ENCODE measurements at regions not wholly inside any gene's neighbourhood (a gene's known extent, or its start where the extent isn't known, plus 50 kb on each side); places are given as distances from the start of the nearest gene placed in this dataset.
"Not testable (repeated sequence)": the region's sequence is repeated elsewhere in the genome, so short reads cannot be mapped to it uniquely, and the experiment has no call there.

- H4K20me1 ChIP-seq (replicated peaks; ENCODE audit: control insufficient read depth, extremely low read depth, insufficient read depth, low read length); H3K9me1 ChIP-seq (replicated peaks; ENCODE audit: control insufficient read depth, extremely low read depth, insufficient read depth, low read length); FAIRE-seq; DNase-seq (ENCODE audit: low read depth, low spot score); H2AFZ ChIP-seq (ENCODE audit: low read depth, low read length); intact Hi-C loops (cut with micrococcal nuclease); H3K4me3 ChIP-seq (replicated peaks in 1 of 3; ENCODE audit: insufficient read depth in 1 of 3, low read depth in 1 of 3, low read length in 3 of 3); BruUV-seq (replicated peaks); H3K36me3 ChIP-seq (ENCODE audit: control insufficient read depth in 2 of 2, extremely low read depth in 1 of 2, insufficient read depth in 2 of 2, low read length in 2 of 2); H3K4me1 ChIP-seq (ENCODE audit: control insufficient read depth, extremely low read depth, insufficient read depth, low read length); H3K9me3 ChIP-seq (replicated peaks; ENCODE audit: control insufficient read depth, insufficient read depth, low read length); H3K27me3 ChIP-seq (ENCODE audit: control insufficient read depth in 2 of 2, insufficient read depth in 2 of 2, low read length in 2 of 2); H3K79me2 ChIP-seq (ENCODE audit: control insufficient read depth, insufficient read depth, low read length); H3K9ac ChIP-seq (replicated peaks; ENCODE audit: extremely low read depth, insufficient read depth, low read length); POLR2A ChIA-PET; CTCF ChIA-PET; dilution Hi-C loops (cut with MboI; ENCODE audit: extremely low pct_ligation_motif_present, low sequenced_read_pairs); H3K27ac ChIP-seq (ENCODE audit: insufficient read depth, low read depth, low read length); H3K4me2 ChIP-seq (ENCODE audit: insufficient read depth, low read length): not testable (repeated sequence)
Measured at GRCh38 chrX:106275172-106275571, 107.1 kb downstream of the PWWP3B start.

GRCh38 chrX:106278951-106279350 lies 110.8 kb downstream of the PWWP3B start:
- Histone ChIP-seq H3K79me2 (ENCODE audit: control insufficient read depth, insufficient read depth, low read length) (no peaks in the 10 kb centered on the region), H3K36me3 (ENCODE audit: control insufficient read depth in 2 of 2, extremely low read depth in 1 of 2, insufficient read depth in 2 of 2, low read length in 2 of 2) (no peaks in the 10 kb centered on the region), H3K4me2 (ENCODE audit: insufficient read depth, low read length) (no peak overlapping the region), H3K4me3 (replicated peaks in 1 of 3; ENCODE audit: insufficient read depth in 1 of 3, low read depth in 1 of 3, low read length in 3 of 3) (no peak overlapping the region), H3K27me3 (ENCODE audit: control insufficient read depth in 2 of 2, insufficient read depth in 2 of 2, low read length in 2 of 2) (no peaks in the 10 kb centered on the region), H2AFZ (ENCODE audit: low read depth, low read length) (no peak overlapping the region), H4K20me1 (replicated peaks; ENCODE audit: control insufficient read depth, extremely low read depth, insufficient read depth, low read length) (no peaks in the 10 kb centered on the region), H3K9me1 (replicated peaks; ENCODE audit: control insufficient read depth, extremely low read depth, insufficient read depth, low read length) (no peaks in the 10 kb centered on the region), H3K9ac (replicated peaks; ENCODE audit: extremely low read depth, insufficient read depth, low read length) (no peak overlapping the region), H3K27ac (ENCODE audit: insufficient read depth, low read depth, low read length) (no peak overlapping the region), H3K9me3 (replicated peaks; ENCODE audit: control insufficient read depth, insufficient read depth, low read length) (no peaks in the 10 kb centered on the region), H3K4me1 (ENCODE audit: control insufficient read depth, extremely low read depth, insufficient read depth, low read length) (no peaks in the 10 kb centered on the region)
- BruUV-seq (replicated peaks), result no TSS peak
- FAIRE-seq (no peak), DNase-seq (ENCODE audit: low read depth, low spot score) (no peak)
- POLR2A ChIA-PET, result no interaction called here
- intact Hi-C loops (cut with micrococcal nuclease), result no loop called here
- TF ChIP-seq JUN (IDR thresholded peaks at IDR 0.05; ENCODE audit: borderline replicate concordance, insufficient read depth, insufficient read length, low read depth), result no peak
- TF ChIP-seq MYC (IDR thresholded peaks at IDR 0.05; ENCODE audit: low read depth, low read length), result no peak
- TF ChIP-seq POLR2AphosphoS5 (IDR thresholded peaks at IDR 0.05; ENCODE audit: insufficient read depth, low read depth, low read length), result no peak
- no peak for TF ChIP-seq FOS (IDR thresholded peaks at IDR 0.05; ENCODE audit: borderline replicate concordance, insufficient read depth, low read length)
- TF ChIP-seq MAX (IDR thresholded peaks at IDR 0.05; ENCODE audit: insufficient read depth, insufficient read length), result no peak
- TF ChIP-seq EZH2 (IDR thresholded peaks at IDR 0.05; ENCODE audit: borderline replicate concordance, low read depth, low read length, severe bottlenecking), result no peak
- dilution Hi-C loops (cut with MboI; ENCODE audit: extremely low pct_ligation_motif_present, low sequenced_read_pairs), result no loop called here
- CTCF ChIA-PET, result no interaction called here
